Immature natural killer cell (primary cell): ENCODE measurements at regions not wholly inside any gene's neighbourhood (a gene's known extent, or its start where the extent isn't known, plus 50 kb on each side); places are given as distances from the start of the nearest gene placed in this dataset.

Experiments used
- DNase-seq, 3 donors: peaks; one replicate each; pipeline ENCODE4 v3.0.0; 2022; ENCODE audit warnings: mixed read lengths in 1 of 3
- H3K27ac Mint-ChIP-seq, 6 donors: one replicate each; pipeline ENCODE4 v1.8.0; 2020; ENCODE audit warnings: mixed read lengths in 6 of 6, mild to moderate bottlenecking in 5 of 6, inconsistent platforms in 4 of 6, moderate library complexity in 3 of 6
- H3K27me3 Mint-ChIP-seq, 3 donors: one replicate each; pipeline ENCODE4 v1.8.0; 2020 to 2021; ENCODE audit warnings: low read depth in 3 of 3, mild to moderate bottlenecking in 3 of 3, mixed read lengths in 3 of 3, moderate library complexity in 3 of 3, inconsistent platforms in 1 of 3
- H3K36me3 Mint-ChIP-seq, 3 donors: one replicate each; pipeline ENCODE4 v1.8.0; 2020; ENCODE audit warnings: mixed read lengths in 3 of 3, inconsistent platforms in 2 of 3, mild to moderate bottlenecking in 2 of 3
- H3K4me1 Mint-ChIP-seq, 2 donors: one replicate each; pipeline ENCODE4 v1.8.0; 2020; ENCODE audit warnings: inconsistent platforms in 2 of 2, mild to moderate bottlenecking in 2 of 2, mixed read lengths in 2 of 2, moderate library complexity in 1 of 2
- H3K4me3 Mint-ChIP-seq, 5 donors: one replicate each; pipeline ENCODE4 v1.8.0; 2020; ENCODE audit warnings: mild to moderate bottlenecking in 5 of 5, mixed read lengths in 5 of 5, inconsistent platforms in 3 of 5, moderate library complexity in 3 of 5
- H3K9me3 Mint-ChIP-seq, 6 donors: one replicate each; pipeline ENCODE4 v1.8.0; 2020; ENCODE audit warnings: mild to moderate bottlenecking in 6 of 6, mixed read lengths in 6 of 6, inconsistent platforms in 4 of 6, moderate library complexity in 3 of 6

DNA sequence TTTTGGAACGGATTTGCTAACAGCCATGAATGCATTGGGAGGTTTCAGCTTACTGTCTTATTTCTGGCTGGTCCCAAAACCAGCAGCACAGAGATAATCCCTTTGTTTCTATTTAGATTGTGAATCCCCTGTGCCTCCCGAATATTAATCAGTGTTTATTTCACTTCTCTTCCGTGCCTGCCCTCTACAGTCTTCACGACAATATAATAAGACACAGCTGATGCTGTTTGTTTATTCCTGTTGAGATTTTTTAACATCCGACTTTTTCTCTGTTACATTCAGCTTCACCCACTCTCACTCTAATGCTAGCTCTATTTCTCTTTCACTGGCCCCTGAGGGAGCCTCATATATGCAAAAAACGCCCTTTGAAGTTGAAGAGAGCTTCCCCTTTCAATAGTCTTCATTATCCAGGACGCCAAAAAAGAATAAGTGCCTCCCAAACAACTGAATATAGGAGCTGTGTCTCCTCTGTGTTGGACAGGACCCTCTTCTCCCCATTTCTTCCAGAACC lies 995.3 kb downstream of the ROBO2 start:
- H3K36me3 Mint-ChIP-seq, result no peaks in the 10 kb centered on the region
- H3K4me3 Mint-ChIP-seq, result no peak overlapping the region
- DNase-seq, result no peak
- H3K27ac Mint-ChIP-seq, result no peak overlapping the region
- H3K9me3 Mint-ChIP-seq, result peaks cover 6 to 41% (median 11%) of the 10 kb centered on the region in 6 donors
- no peaks in the 10 kb centered on the region for H3K27me3 Mint-ChIP-seq
- H3K4me1 Mint-ChIP-seq, result no peaks in the 10 kb centered on the region

- H3K36me3 Mint-ChIP-seq, result no peaks in the 10 kb centered on the region
- no peak for DNase-seq
- no peaks in the 10 kb centered on the region for H3K27me3 Mint-ChIP-seq
- H3K4me3 Mint-ChIP-seq, result no peak overlapping the region
- no peak overlapping the region for H3K27ac Mint-ChIP-seq
- H3K9me3 Mint-ChIP-seq, result peaks cover 11 to 47% (median 14%) of the 10 kb centered on the region in 6 donors
- no peaks in the 10 kb centered on the region for H3K4me1 Mint-ChIP-seq
These were observed 1001.6 kb downstream of the ROBO2 start for GRCh38 chr3:78041486-78041885.

GRCh38 chr3:78046566-78046965 lies 1006.7 kb downstream of the ROBO2 start:
- Mint-ChIP-seq H3K27me3 (no peaks in the 10 kb centered on the region), H3K4me1 (no peaks in the 10 kb centered on the region), H3K4me3 (no peak overlapping the region), H3K27ac (no peak overlapping the region), H3K36me3 (no peaks in the 10 kb centered on the region), H3K9me3 (peaks cover 7 to 45% (median 15%) of the 10 kb centered on the region in 6 donors)
- DNase-seq, result no peak

GRCh38 chr3:78048698-78049097 lies 1008.8 kb downstream of the ROBO2 start:
- Mint-ChIP-seq H3K9me3 (peaks cover 9 to 41% (median 18%) of the 10 kb centered on the region in 6 donors), H3K4me1 (no peaks in the 10 kb centered on the region), H3K4me3 (no peak overlapping the region), H3K36me3 (no peaks in the 10 kb centered on the region), H3K27me3 (peaks cover 0 to 2% (median 0%) of the 10 kb centered on the region in 3 donors), H3K27ac (no peak overlapping the region)
- no peak for DNase-seq

DNA sequence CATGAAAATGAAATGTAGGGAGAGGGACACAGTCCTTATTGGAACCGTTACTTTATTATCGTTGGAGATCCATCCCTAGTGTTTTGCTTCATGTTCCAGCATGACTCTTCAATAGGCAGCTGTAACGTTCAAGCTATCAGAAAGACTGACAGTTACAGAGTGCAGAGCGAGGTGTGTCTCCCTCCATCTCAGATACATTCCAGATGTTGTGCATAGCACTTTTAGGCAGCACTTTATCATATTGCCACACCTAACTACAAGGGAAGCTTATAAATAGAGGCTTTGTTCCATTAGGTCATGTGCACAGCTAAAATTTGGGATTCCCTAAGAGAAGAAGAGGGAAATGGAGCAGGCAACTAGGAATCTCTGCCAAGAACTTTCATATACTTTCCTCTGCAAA lies 1009.6 kb downstream of the ROBO2 start:
- no peak overlapping the region for H3K4me3 Mint-ChIP-seq
- peaks cover 6 to 41% (median 18%) of the 10 kb centered on the region in 6 donors for H3K9me3 Mint-ChIP-seq
- H3K36me3 Mint-ChIP-seq, result no peaks in the 10 kb centered on the region
- no peak for DNase-seq
- no peak overlapping the region for H3K27ac Mint-ChIP-seq
- peaks cover 0 to 2% (median 0%) of the 10 kb centered on the region in 3 donors for H3K27me3 Mint-ChIP-seq
- H3K4me1 Mint-ChIP-seq, result no peaks in the 10 kb centered on the region

GRCh38 chr3:78050276-78051065 lies 1010.6 kb downstream of the ROBO2 start:
- peaks cover 2 to 51% (median 15%) of the 10 kb centered on the region in 6 donors for H3K9me3 Mint-ChIP-seq
- H3K27me3 Mint-ChIP-seq, result peaks cover 0 to 2% (median 0%) of the 10 kb centered on the region in 3 donors
- H3K4me1 Mint-ChIP-seq, result no peaks in the 10 kb centered on the region

GRCh38 chr3:78052746-78053145 lies 1012.8 kb downstream of the ROBO2 start:
- H3K27ac Mint-ChIP-seq, result no peak overlapping the region
- no peaks in the 10 kb centered on the region for H3K36me3 Mint-ChIP-seq
- H3K27me3 Mint-ChIP-seq, result peaks cover 0 to 2% (median 0%) of the 10 kb centered on the region in 3 donors
- no peak overlapping the region for H3K4me3 Mint-ChIP-seq
- no peak for DNase-seq
- peaks cover 2 to 49% (median 10%) of the 10 kb centered on the region in 6 donors for H3K9me3 Mint-ChIP-seq
- H3K4me1 Mint-ChIP-seq, result no peaks in the 10 kb centered on the region

More at GRCh38 chr3:78050276-78051065, 1010.6 kb downstream of the ROBO2 start:
- DNase-seq, result no peak
- H3K36me3 Mint-ChIP-seq, result no peaks in the 10 kb centered on the region
- no peak overlapping the region for H3K27ac Mint-ChIP-seq
- H3K4me3 Mint-ChIP-seq, result no peak overlapping the region

DNA sequence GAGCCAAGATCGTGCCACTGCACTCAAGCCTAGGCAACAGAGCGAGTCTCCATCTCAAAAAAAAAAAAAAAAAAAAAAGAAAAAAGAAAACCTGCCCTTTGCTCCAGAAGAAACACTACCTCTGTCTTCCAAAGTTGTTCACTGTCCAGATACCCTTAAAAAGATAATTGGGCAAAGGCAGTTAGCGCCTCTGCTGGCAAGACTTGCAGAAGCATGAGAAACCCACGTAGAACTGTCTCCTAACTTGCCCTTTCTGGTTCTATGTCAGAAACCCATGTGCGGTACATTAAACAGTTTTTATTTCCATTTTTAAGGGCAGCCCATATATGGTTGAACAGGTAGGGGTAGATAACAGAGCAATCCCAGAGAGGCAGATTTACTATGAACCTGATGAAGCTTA lies 1026.4 kb downstream of the ROBO2 start:
- no peak for DNase-seq
- no peak overlapping the region for H3K27ac Mint-ChIP-seq
- H3K4me3 Mint-ChIP-seq, result no peak overlapping the region
- no peaks in the 10 kb centered on the region for H3K4me1 Mint-ChIP-seq
- peaks cover 3 to 34% (median 15%) of the 10 kb centered on the region in 6 donors for H3K9me3 Mint-ChIP-seq
- no peaks in the 10 kb centered on the region for H3K27me3 Mint-ChIP-seq
- peaks cover 0 to 9% (median 0%) of the 10 kb centered on the region in 3 donors for H3K36me3 Mint-ChIP-seq

DNA sequence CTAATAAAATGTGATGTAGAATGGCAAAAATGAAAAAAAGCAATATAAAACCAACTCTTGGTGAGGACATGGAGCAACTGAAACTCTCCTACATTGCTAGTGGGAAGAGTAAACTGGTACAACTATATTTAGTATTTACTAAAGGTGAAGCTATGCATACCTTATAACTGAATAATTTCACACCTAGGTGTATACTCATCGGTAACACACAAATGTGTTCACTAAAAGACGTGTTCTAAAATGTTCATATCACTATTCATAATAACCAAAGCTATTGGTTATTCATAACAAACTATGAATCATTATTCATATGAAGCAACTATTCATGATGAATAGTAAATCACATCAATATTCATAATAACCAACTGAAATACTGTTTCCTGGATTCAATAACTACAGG lies 1030.3 kb downstream of the ROBO2 start:
- no peak overlapping the region for H3K4me3 Mint-ChIP-seq
- H3K36me3 Mint-ChIP-seq, result peaks cover 0 to 2% (median 0%) of the 10 kb centered on the region in 3 donors
- no peak for DNase-seq
- no peaks in the 10 kb centered on the region for H3K4me1 Mint-ChIP-seq
- no peak overlapping the region for H3K27ac Mint-ChIP-seq
- peaks cover 0 to 30% (median 8%) of the 10 kb centered on the region in 6 donors for H3K9me3 Mint-ChIP-seq
- H3K27me3 Mint-ChIP-seq, result no peaks in the 10 kb centered on the region

GRCh38 chr3:78076379-78076778 lies 1036.5 kb downstream of the ROBO2 start:
- Mint-ChIP-seq H3K4me1 (no peaks in the 10 kb centered on the region), H3K27me3 (peaks cover 0 to 3% (median 0%) of the 10 kb centered on the region in 3 donors), H3K4me3 (no peak overlapping the region), H3K27ac (no peak overlapping the region), H3K9me3 (peaks cover 9 to 63% (median 13%) of the 10 kb centered on the region in 6 donors), H3K36me3 (no peaks in the 10 kb centered on the region)
- no peak for DNase-seq

- H3K36me3 Mint-ChIP-seq, result no peaks in the 10 kb centered on the region
- H3K4me3 Mint-ChIP-seq, result no peak overlapping the region
- H3K27me3 Mint-ChIP-seq, result peaks cover 0 to 3% (median 0%) of the 10 kb centered on the region in 3 donors
- H3K9me3 Mint-ChIP-seq, result peaks cover 9 to 63% (median 13%) of the 10 kb centered on the region in 6 donors
- H3K4me1 Mint-ChIP-seq, result no peaks in the 10 kb centered on the region
- H3K27ac Mint-ChIP-seq, result no peak overlapping the region
- no peak for DNase-seq
These were observed 1037.3 kb downstream of the ROBO2 start for GRCh38 chr3:78077178-78077577.

DNA sequence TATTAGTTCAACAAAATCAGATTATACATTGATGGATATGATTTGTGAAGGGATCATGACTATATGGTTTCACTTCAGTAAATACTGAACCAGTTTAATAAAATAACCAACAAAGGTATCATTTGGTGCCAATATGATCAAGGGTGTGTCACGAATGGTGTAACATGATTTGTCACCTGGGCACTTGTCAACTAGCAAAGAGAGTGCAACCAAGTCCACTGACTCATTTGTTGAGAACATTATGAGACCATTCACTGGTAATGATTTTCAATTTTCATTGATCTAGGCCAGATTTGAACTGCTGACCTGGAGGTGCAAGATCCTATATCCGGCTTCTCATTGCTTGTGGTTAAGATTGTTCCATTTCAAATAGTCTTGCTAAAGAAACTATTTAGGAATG lies 1037.9 kb downstream of the ROBO2 start:
- H3K27ac Mint-ChIP-seq, result no peak overlapping the region
- H3K27me3 Mint-ChIP-seq, result peaks cover 0 to 3% (median 0%) of the 10 kb centered on the region in 3 donors
- peaks cover 9 to 67% (median 13%) of the 10 kb centered on the region in 6 donors for H3K9me3 Mint-ChIP-seq
- H3K4me3 Mint-ChIP-seq, result no peak overlapping the region
- H3K4me1 Mint-ChIP-seq, result no peaks in the 10 kb centered on the region
- H3K36me3 Mint-ChIP-seq, result no peaks in the 10 kb centered on the region
- DNase-seq, result no peak

GRCh38 chr3:78079514-78079913 lies 1039.6 kb downstream of the ROBO2 start:
- no peaks in the 10 kb centered on the region for H3K36me3 Mint-ChIP-seq
- H3K4me3 Mint-ChIP-seq, result no peak overlapping the region
- H3K4me1 Mint-ChIP-seq, result no peaks in the 10 kb centered on the region
- H3K27ac Mint-ChIP-seq, result no peak overlapping the region
- H3K27me3 Mint-ChIP-seq, result peaks cover 0 to 3% (median 0%) of the 10 kb centered on the region in 3 donors
- H3K9me3 Mint-ChIP-seq, result peaks cover 9 to 68% (median 21%) of the 10 kb centered on the region in 6 donors
- DNase-seq, result no peak

GRCh38 chr3:78086150-78086549 lies 1046.3 kb downstream of the ROBO2 start:
- Mint-ChIP-seq H3K36me3 (no peaks in the 10 kb centered on the region), H3K4me3 (no peak overlapping the region), H3K9me3 (peaks cover 3 to 48% (median 16%) of the 10 kb centered on the region in 6 donors), H3K27me3 (no peaks in the 10 kb centered on the region), H3K27ac (no peak overlapping the region), H3K4me1 (no peaks in the 10 kb centered on the region)
- DNase-seq, result no peak
